OCI-LY1 (cell line): ENCODE measurements at regions not wholly inside any gene's neighbourhood (a gene's known extent, or its start where the extent isn't known, plus 50 kb on each side); places are given as distances from the start of the nearest gene placed in this dataset.
"Not testable (repeated sequence)": the region's sequence is repeated elsewhere in the genome, so short reads cannot be mapped to it uniquely, and the experiment has no call there.

ENCODE experiments used
- H2AFZ ChIP-seq: fragments of 200-600 bp; sonication (generic), shearing (Covaris generic); 2 replicates; pipeline ENCODE4 v1.6.0; 2014; ENCODE audit warnings: antibody characterized with exemption, mild to moderate bottlenecking, low read length
- H3F3A ChIP-seq: fragments of 200-600 bp; sonication (generic), shearing (Covaris generic); 2 replicates; pipeline ENCODE4 v1.6.0; 2014; ENCODE audit warnings: mild to moderate bottlenecking, antibody characterized with exemption, low read length, moderate library complexity; ENCODE audit not compliant: insufficient read depth
- H3K27ac ChIP-seq: fragments of 200-600 bp; sonication (generic); 2 replicates; pipeline ENCODE4 v1.5.1; 2014; ENCODE audit warnings: low read length, mixed run types, mild to moderate bottlenecking, low read depth; ENCODE audit not compliant: poor library complexity, severe bottlenecking
- H3K27me3 ChIP-seq: fragments of 200-600 bp; sonication (generic); 2 replicates; pipeline ENCODE4 v1.6.0; 2014; ENCODE audit warnings: antibody characterized with exemption, mild to moderate bottlenecking, low read length, moderate library complexity; ENCODE audit not compliant: insufficient read depth
- H3K36me3 ChIP-seq: fragments of 200-600 bp; sonication (generic); 2 replicates; pipeline ENCODE4 v1.6.1; 2014; ENCODE audit warnings: mild to moderate bottlenecking, antibody characterized with exemption, low read length, moderate library complexity, mixed read lengths; ENCODE audit not compliant: insufficient read depth
- H3K4me1 ChIP-seq: fragments of 200-600 bp; sonication (generic); 2 replicates; pipeline ENCODE4 v1.5.1; 2014; ENCODE audit warnings: mild to moderate bottlenecking, low read length, moderate library complexity; ENCODE audit not compliant: insufficient read depth, severe bottlenecking
- H3K4me2 ChIP-seq: fragments of 200-600 bp; sonication (generic), shearing (Covaris generic); 2 replicates; pipeline ENCODE4 v1.6.1; 2014; ENCODE audit warnings: low read length
- H3K4me3 ChIP-seq: fragments of 200-600 bp; sonication (generic); 2 replicates; pipeline ENCODE4 v1.5.1; 2014; ENCODE audit warnings: low read length, low read depth, mild to moderate bottlenecking, mixed read lengths; ENCODE audit not compliant: poor library complexity, severe bottlenecking
- H3K79me2 ChIP-seq: fragments of 200-600 bp; shearing (Covaris generic); 2 replicates; pipeline ENCODE4 v1.6.1; 2016; ENCODE audit warnings: mixed run types, low read length, mixed read lengths; ENCODE audit not compliant: insufficient read depth
- H3K9ac ChIP-seq: fragments of 200-600 bp; sonication (generic), shearing (Covaris generic); 2 replicates; pipeline ENCODE4 v1.6.1; 2014; ENCODE audit warnings: mild to moderate bottlenecking, low read length, mixed read lengths
- H3K9me2 ChIP-seq: fragments of 200-600 bp; sonication (generic), shearing (Covaris generic); 2 replicates; pipeline ENCODE4 v1.6.1; 2014; ENCODE audit warnings: low read depth, mild to moderate bottlenecking, low read length, mixed read lengths
- H3K9me3 ChIP-seq: fragments of 200-600 bp; shearing (Covaris generic); 2 replicates; pipeline ENCODE4 v1.6.1; 2014; ENCODE audit warnings: low read length, mixed read lengths
- H4K20me1 ChIP-seq: fragments of 200-600 bp; sonication (generic), shearing (Covaris generic); 2 replicates; pipeline ENCODE4 v1.6.0; 2016; ENCODE audit warnings: mild to moderate bottlenecking, low read length; ENCODE audit not compliant: insufficient read depth
- CTCF ChIP-seq: fragments of 200-600 bp; sonication (generic), shearing (Covaris generic); IDR thresholded peaks from 2 replicates; pipeline ENCODE4 v1.5.1; 2017; ENCODE audit warnings: mild to moderate bottlenecking, antibody characterized with exemption, low read length, moderate library complexity, mixed read lengths
- EZH2 ChIP-seq: fragments of 200-600 bp; sonication (generic), shearing (Covaris generic); IDR thresholded peaks from 2 replicates; pipeline ENCODE4 v1.8.0; 2017; ENCODE audit warnings: borderline replicate concordance, mixed run types, mild to moderate bottlenecking, antibody characterized with exemption, low read length, moderate library complexity, mixed read lengths

- no peaks in the 10 kb centered on the region for H3K79me2 ChIP-seq
- H3K27ac ChIP-seq = no peak overlapping the region
- H3K4me3 ChIP-seq = no peak overlapping the region
- no peak overlapping the region for H2AFZ ChIP-seq
- no peaks in the 10 kb centered on the region for H3F3A ChIP-seq
- H3K9me3 ChIP-seq = no peaks in the 10 kb centered on the region
- no peaks in the 10 kb centered on the region; the same call in 1 of the 2 replicates for H3K27me3 ChIP-seq
- no peaks in the 10 kb centered on the region for H3K4me1 ChIP-seq
- TF ChIP-seq EZH2 (no peak), CTCF (no peak)
- no peaks in the 10 kb centered on the region for H4K20me1 ChIP-seq
- H3K9me2 ChIP-seq = no peaks in the 10 kb centered on the region
- no peaks in the 10 kb centered on the region for H3K36me3 ChIP-seq
- H3K9ac ChIP-seq = no peak overlapping the region
- H3K4me2 ChIP-seq = no peak overlapping the region
Measured at GRCh38 chr10:2772816-2773631, 294.3 kb upstream of the PFKP start.

- H4K20me1 ChIP-seq = no peaks in the 10 kb centered on the region
- no peak overlapping the region for H3K27ac ChIP-seq
- H3K27me3 ChIP-seq = no peaks in the 10 kb centered on the region; the same call in 1 of the 2 replicates
- no peak overlapping the region for H3K4me2 ChIP-seq
- no peaks in the 10 kb centered on the region for H3F3A ChIP-seq
- no peak overlapping the region for H2AFZ ChIP-seq
- H3K9me2 ChIP-seq = no peaks in the 10 kb centered on the region
- TF ChIP-seq CTCF = no peak
- no peak for TF ChIP-seq EZH2
- no peaks in the 10 kb centered on the region for H3K4me1 ChIP-seq
- H3K9ac ChIP-seq = no peak overlapping the region
- no peak overlapping the region for H3K4me3 ChIP-seq
- no peaks in the 10 kb centered on the region for H3K36me3 ChIP-seq
- H3K79me2 ChIP-seq = no peaks in the 10 kb centered on the region
- no peaks in the 10 kb centered on the region for H3K9me3 ChIP-seq
Measured at GRCh38 chr10:2772135-2772534, 295.2 kb upstream of the PFKP start.

- not testable (repeated sequence) for H3F3A ChIP-seq, H3K9me2 ChIP-seq, H3K4me3 ChIP-seq, H2AFZ ChIP-seq, H3K36me3 ChIP-seq, H3K4me2 ChIP-seq, H3K9ac ChIP-seq, H3K4me1 ChIP-seq, H3K27ac ChIP-seq, H3K9me3 ChIP-seq, H3K79me2 ChIP-seq, H4K20me1 ChIP-seq, H3K27me3 ChIP-seq
Measured at GRCh38 chr10:2767293-2767692, 300.1 kb upstream of the PFKP start.

GRCh38 chr10:2761971-2762370 lies 305.4 kb upstream of the PFKP start:
- Histone ChIP-seq H4K20me1 (no peaks in the 10 kb centered on the region), H3K27ac (no peak overlapping the region), H3K4me2 (no peak overlapping the region), H2AFZ (no peak overlapping the region), H3F3A (no peaks in the 10 kb centered on the region), H3K9me3 (no peaks in the 10 kb centered on the region), H3K4me3 (no peak overlapping the region), H3K27me3 (no peaks in the 10 kb centered on the region), H3K36me3 (no peaks in the 10 kb centered on the region), H3K9ac (no peak overlapping the region), H3K9me2 (no peaks in the 10 kb centered on the region), H3K79me2 (no peaks in the 10 kb centered on the region), H3K4me1 (no peaks in the 10 kb centered on the region)
- TF ChIP-seq CTCF (no peak), EZH2 (no peak)
